IMR-90 (cell line): ENCODE measurements at regions not wholly inside any gene's neighbourhood (a gene's known extent, or its start where the extent isn't known, plus 50 kb on each side); places are given as distances from the start of the nearest gene placed in this dataset.

Experiments
- ATAC-seq: fragments of 200-7000 bp; cut with Tn5 transposase; 2 replicates; pipeline ENCODE4 v1.9.1; 2020; ENCODE audit warnings: low read depth, mild to moderate bottlenecking, moderate library complexity
- BruUV-seq: library from RNA; stranded (reverse); fragments of 400-500 nt; replicated peaks from 2 replicates; lab custom pipeline; 2021; lab: Mats Ljungman, UMichigan
- CTCF ChIA-PET: fragments of 300-600 bp; formaldehyde crosslinking; extraction: SDS; loops from one replicate; lab custom pipeline; 2021; ENCODE audit warnings: antibody characterized with exemption; lab: Yijun Ruan, JAX
- POLR2A ChIA-PET: fragments of 300-600 bp; sonication (Branson Sonifier 250); formaldehyde crosslinking; loops from one replicate; lab custom pipeline; 2022; ENCODE audit warnings: antibody characterized with exemption; ENCODE audit not compliant: unreplicated experiment; lab: Charles Lee
- DNase-seq: peaks from one replicate; pipeline ENCODE4 v3.0.0; 2013
- H2AFZ ChIP-seq: replicated peaks from 2 replicates; pipeline ENCODE3; 2013; ENCODE audit warnings: low read length, mild to moderate bottlenecking; ENCODE audit not compliant: poor library complexity
- H2AK5ac ChIP-seq: 2 replicates; pipeline ENCODE4 v1.6.1; 2013; ENCODE audit warnings: low read depth, low read length, inconsistent platforms
- H2AK9ac ChIP-seq: replicated peaks from 2 replicates; pipeline ENCODE3; 2013; ENCODE audit warnings: mild to moderate bottlenecking, low read depth, low read length, moderate library complexity; ENCODE audit not compliant: poor library complexity
- H2BK120ac ChIP-seq: 2 replicates; pipeline ENCODE4 v1.6.1; 2013; ENCODE audit warnings: low read depth, low read length, inconsistent platforms
- H2BK15ac ChIP-seq: 3 replicates; pipeline ENCODE4 v1.6.1; 2013; ENCODE audit warnings: low read depth, low read length, inconsistent platforms
- H2BK20ac ChIP-seq: 2 replicates; pipeline ENCODE4 v1.6.1; 2013; ENCODE audit warnings: low read depth, mild to moderate bottlenecking, inconsistent platforms, low read length, moderate library complexity
- H2BK5ac ChIP-seq: 2 replicates; pipeline ENCODE4 v1.6.1; 2013; ENCODE audit warnings: mild to moderate bottlenecking, low read depth, low read length, inconsistent platforms; ENCODE audit not compliant: poor library complexity, severe bottlenecking
- H3K14ac ChIP-seq: replicated peaks from 2 replicates; pipeline ENCODE4 v1.6.1; 2013; ENCODE audit warnings: low read depth, low read length, inconsistent platforms
- H3K18ac ChIP-seq: 2 replicates; pipeline ENCODE4 v1.6.1; 2013; ENCODE audit warnings: low read depth, low read length, control low read depth
- H3K23ac ChIP-seq: 2 replicates; pipeline ENCODE4 v1.6.1; 2013; ENCODE audit warnings: low read depth, low read length, inconsistent platforms
- H3K27ac ChIP-seq: 2 replicates; pipeline ENCODE4 v1.5.1; 2013; ENCODE audit warnings: mild to moderate bottlenecking, control low read depth, low read length; ENCODE audit not compliant: insufficient read depth
- H3K27me3 ChIP-seq: 2 replicates; pipeline ENCODE4 v1.6.1; 2013; ENCODE audit warnings: low read length; ENCODE audit not compliant: control insufficient read depth, insufficient read depth
- H3K36me3 ChIP-seq: 2 replicates; pipeline ENCODE4 v1.6.1; 2013; ENCODE audit warnings: low read length, mixed read lengths; ENCODE audit not compliant: control insufficient read depth, insufficient read depth
- H3K4ac ChIP-seq: 2 replicates; pipeline ENCODE4 v1.6.1; 2013; ENCODE audit warnings: low read depth, low read length, inconsistent platforms
- H3K4me1 ChIP-seq: 2 replicates; pipeline ENCODE4 v1.6.1; 2013; ENCODE audit warnings: low read length, mixed read lengths; ENCODE audit not compliant: control insufficient read depth, insufficient read depth
- H3K4me2 ChIP-seq: 2 replicates; pipeline ENCODE4 v1.6.1; 2013; ENCODE audit warnings: low read depth, mild to moderate bottlenecking, control low read depth, low read length, moderate library complexity
- H3K4me3 ChIP-seq: 2 replicates; pipeline ENCODE4 v1.5.1; 2013; ENCODE audit warnings: low read depth, mild to moderate bottlenecking, control low read depth, low read length, moderate library complexity; ENCODE audit not compliant: insufficient read depth
- H3K56ac ChIP-seq: 2 replicates; pipeline ENCODE4 v1.6.1; 2013; ENCODE audit warnings: low read length, inconsistent platforms; ENCODE audit not compliant: insufficient read depth; ENCODE audit errors: extremely low read depth
- H3K79me1 ChIP-seq, 2 experiments: 2 replicates each; pipeline ENCODE4 v1.6.1; 2013; ENCODE audit warnings: low read length in 2 of 2, inconsistent platforms in 1 of 2, low read depth in 1 of 2
- H3K9ac ChIP-seq: 2 replicates; pipeline ENCODE4 v1.6.1; 2013; ENCODE audit warnings: low read depth, low read length, control low read depth
- H3K9me1 ChIP-seq: 2 replicates; pipeline ENCODE4 v1.6.1; 2013; ENCODE audit warnings: low read length, inconsistent platforms; ENCODE audit not compliant: insufficient read depth
- H3K9me3 ChIP-seq: 2 replicates; pipeline ENCODE4 v1.6.1; 2013; ENCODE audit warnings: low read length; ENCODE audit not compliant: control insufficient read depth, insufficient read depth
- H4K20me1 ChIP-seq: 2 replicates; pipeline ENCODE4 v1.6.1; 2013; ENCODE audit warnings: low read length, inconsistent platforms; ENCODE audit not compliant: insufficient read depth
- H4K5ac ChIP-seq: 2 replicates; pipeline ENCODE4 v1.6.1; 2013; ENCODE audit warnings: mild to moderate bottlenecking, low read depth, low read length, control low read depth
- H4K8ac ChIP-seq, 2 experiments: 2 replicates each; pipeline ENCODE4 v1.6.1; 2013; ENCODE audit warnings: low read depth in 2 of 2, low read length in 2 of 2, control low read depth in 1 of 2, inconsistent platforms in 1 of 2
- H4K91ac ChIP-seq: 2 replicates; pipeline ENCODE4 v1.6.1; 2013; ENCODE audit warnings: low read depth, low read length, inconsistent platforms; ENCODE audit not compliant: insufficient read depth
- BHLHE40 ChIP-seq: fragments of 150-350 bp; IDR thresholded peaks from 2 replicates; pipeline ENCODE4 v1.6.1; 2016; ENCODE audit warnings: mild to moderate bottlenecking, low read depth, low read length
- CEBPB ChIP-seq: IDR thresholded peaks from 2 replicates; pipeline ENCODE4 v1.6.1; 2012; ENCODE audit warnings: low read depth, low read length, improper control_type of control experiment
- MAFK ChIP-seq: IDR thresholded peaks from 2 replicates; pipeline ENCODE4 v1.6.1; 2012; ENCODE audit warnings: low read depth, low read length, improper control_type of control experiment
- MAZ ChIP-seq: IDR thresholded peaks from 2 replicates; pipeline ENCODE4 v1.6.1; 2012; ENCODE audit warnings: low read depth, mild to moderate bottlenecking, low read length, improper control_type of control experiment, moderate library complexity, borderline replicate concordance
- MXI1 ChIP-seq: IDR thresholded peaks from 2 replicates; pipeline ENCODE4 v1.6.1; 2012; ENCODE audit warnings: low read depth, mild to moderate bottlenecking, low read length, moderate library complexity, borderline replicate concordance
- POLR2A ChIP-seq: IDR thresholded peaks from 2 replicates; pipeline ENCODE4 v1.6.1; 2012; ENCODE audit warnings: mild to moderate bottlenecking, low read depth, low read length
- RCOR1 ChIP-seq: IDR thresholded peaks from 2 replicates; pipeline ENCODE4 v1.6.1; 2012; ENCODE audit warnings: mild to moderate bottlenecking, low read length, improper control_type of control experiment; ENCODE audit not compliant: insufficient replicate concordance
- RFX5 ChIP-seq: IDR thresholded peaks from 2 replicates; pipeline ENCODE4 v1.8.0; 2012; ENCODE audit warnings: low read depth, mild to moderate bottlenecking, low read length, moderate library complexity
- SMC3 ChIP-seq: fragments of 150-350 bp; IDR thresholded peaks from 2 replicates; pipeline ENCODE4 v1.6.1; 2016; ENCODE audit warnings: low read depth, mild to moderate bottlenecking, antibody characterized with exemption, low read length, moderate library complexity
- WGBS, 2 experiments: methylation state at CpG; one replicate each; pipeline versions ENCODE4 v1.1.5 to v1.1.7; 2013; ENCODE audit warnings: missing lambda C conversion rate in 2 of 2; ENCODE audit not compliant: insufficient read length in 1 of 2; ENCODE audit errors: extremely low coverage in 2 of 2; 5-methylcytosine and 5-hydroxymethylcytosine counted together
- dilution Hi-C: fragments of 300-500 bp; cut with HindIII; formaldehyde crosslinking; loops from one replicate; pipeline ENCODE4 v1.14.3; 2018; ENCODE audit warnings: low sequenced_read_pairs; ENCODE audit not compliant: unreplicated experiment
- in situ Hi-C: fragments of 300-500 bp; cut with MboI; formaldehyde crosslinking; loops from 3 replicates; pipeline ENCODE4 v1.14.3; 2019; ENCODE audit warnings: low sequenced_read_pairs, inconsistent platforms, mixed read lengths
- intact Hi-C: fragments of 100-400 bp; cut with micrococcal nuclease; formaldehyde crosslinking; loops from 2 replicates; pipeline ENCODE4 v1.10.0; 2022
- TF ChIP-seq, protein P1 (sequence below): fragments of 150-350 bp; IDR thresholded peaks from 2 replicates; pipeline ENCODE4 v1.6.1; 2016; ENCODE audit warnings: low read depth, mild to moderate bottlenecking, low read length, moderate library complexity, borderline replicate concordance
- TF ChIP-seq, protein P2 (sequence below): fragments of 150-350 bp; IDR thresholded peaks from 2 replicates; pipeline ENCODE4 v1.6.1; 2017; ENCODE audit warnings: mild to moderate bottlenecking, antibody characterized with exemption, low read length, low read depth
- TF ChIP-seq, protein P3 (sequence below): conservative IDR thresholded peaks from 2 replicates; pipeline ENCODE4 v1.5.1; 2012; ENCODE audit warnings: mild to moderate bottlenecking, low read depth, low read length, improper control_type of control experiment

DNA sequence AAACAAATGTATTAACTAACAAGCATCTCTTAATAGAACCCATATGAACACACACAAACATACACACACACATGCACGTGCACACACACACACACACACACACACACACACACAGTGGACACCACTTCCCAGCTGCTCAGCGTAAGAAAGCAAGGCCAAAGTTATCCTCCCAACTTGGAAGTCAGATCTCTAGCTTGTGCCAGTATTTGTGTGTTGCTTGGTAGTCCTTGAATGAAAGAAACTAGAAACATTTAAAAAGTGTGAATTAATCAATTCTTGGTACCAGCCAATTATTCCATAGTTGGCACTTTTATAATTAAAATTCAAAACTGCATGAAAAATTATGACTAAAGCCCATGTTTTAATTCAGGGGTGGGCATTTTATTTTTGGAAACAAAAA is 178.1 kb downstream of the TMEM161B start:
- Histone ChIP-seq H2AK5ac (no peak overlapping the region), H3K27ac (no peak overlapping the region), H3K9me3 (no peaks in the 10 kb centered on the region), H2BK120ac (no peak overlapping the region), H3K4me3 (no peak overlapping the region), H2BK5ac (no peak overlapping the region), H3K36me3 (no peaks in the 10 kb centered on the region), H3K79me1 (no peaks in the 10 kb centered on the region), H3K27me3 (no peaks in the 10 kb centered on the region), H3K14ac (no peak overlapping the region), H3K4ac (no peak overlapping the region), H3K4me1 (no peaks in the 10 kb centered on the region), H3K18ac (no peak overlapping the region), H4K91ac (no peak overlapping the region), H4K20me1 (no peaks in the 10 kb centered on the region), H3K4me2 (no peak overlapping the region), H4K5ac (no peak overlapping the region), H2AK9ac (no peak overlapping the region), H3K9me1 (no peaks in the 10 kb centered on the region), H2AFZ (no peak overlapping the region), H2BK15ac (no peak overlapping the region), H3K9ac (no peak overlapping the region), H2BK20ac (no peak overlapping the region), H3K56ac (no peak overlapping the region), H4K8ac (no peak overlapping the region), H3K23ac (no peak overlapping the region)
- in situ Hi-C loops, result no loop called here
- intact Hi-C loops, result no loop called here
- no TSS peak for BruUV-seq
- no peak for TF ChIP-seq RFX5
- TF ChIP-seq CEBPB, result no peak
- no peak for TF ChIP-seq MXI1
- TF ChIP-seq, protein P1, sequence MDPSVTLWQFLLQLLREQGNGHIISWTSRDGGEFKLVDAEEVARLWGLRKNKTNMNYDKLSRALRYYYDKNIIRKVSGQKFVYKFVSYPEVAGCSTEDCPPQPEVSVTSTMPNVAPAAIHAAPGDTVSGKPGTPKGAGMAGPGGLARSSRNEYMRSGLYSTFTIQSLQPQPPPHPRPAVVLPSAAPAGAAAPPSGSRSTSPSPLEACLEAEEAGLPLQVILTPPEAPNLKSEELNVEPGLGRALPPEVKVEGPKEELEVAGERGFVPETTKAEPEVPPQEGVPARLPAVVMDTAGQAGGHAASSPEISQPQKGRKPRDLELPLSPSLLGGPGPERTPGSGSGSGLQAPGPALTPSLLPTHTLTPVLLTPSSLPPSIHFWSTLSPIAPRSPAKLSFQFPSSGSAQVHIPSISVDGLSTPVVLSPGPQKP, result no peak
- no peak for TF ChIP-seq POLR2A
- TF ChIP-seq RCOR1, result no peak
- TF ChIP-seq, protein P2, sequence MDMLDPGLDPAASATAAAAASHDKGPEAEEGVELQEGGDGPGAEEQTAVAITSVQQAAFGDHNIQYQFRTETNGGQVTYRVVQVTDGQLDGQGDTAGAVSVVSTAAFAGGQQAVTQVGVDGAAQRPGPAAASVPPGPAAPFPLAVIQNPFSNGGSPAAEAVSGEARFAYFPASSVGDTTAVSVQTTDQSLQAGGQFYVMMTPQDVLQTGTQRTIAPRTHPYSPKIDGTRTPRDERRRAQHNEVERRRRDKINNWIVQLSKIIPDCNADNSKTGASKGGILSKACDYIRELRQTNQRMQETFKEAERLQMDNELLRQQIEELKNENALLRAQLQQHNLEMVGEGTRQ, result no peak
- TF ChIP-seq MAFK, result no peak
- no peak for TF ChIP-seq MAZ
- no peak for TF ChIP-seq BHLHE40
- TF ChIP-seq SMC3, result no peak
- TF ChIP-seq, protein P3, sequence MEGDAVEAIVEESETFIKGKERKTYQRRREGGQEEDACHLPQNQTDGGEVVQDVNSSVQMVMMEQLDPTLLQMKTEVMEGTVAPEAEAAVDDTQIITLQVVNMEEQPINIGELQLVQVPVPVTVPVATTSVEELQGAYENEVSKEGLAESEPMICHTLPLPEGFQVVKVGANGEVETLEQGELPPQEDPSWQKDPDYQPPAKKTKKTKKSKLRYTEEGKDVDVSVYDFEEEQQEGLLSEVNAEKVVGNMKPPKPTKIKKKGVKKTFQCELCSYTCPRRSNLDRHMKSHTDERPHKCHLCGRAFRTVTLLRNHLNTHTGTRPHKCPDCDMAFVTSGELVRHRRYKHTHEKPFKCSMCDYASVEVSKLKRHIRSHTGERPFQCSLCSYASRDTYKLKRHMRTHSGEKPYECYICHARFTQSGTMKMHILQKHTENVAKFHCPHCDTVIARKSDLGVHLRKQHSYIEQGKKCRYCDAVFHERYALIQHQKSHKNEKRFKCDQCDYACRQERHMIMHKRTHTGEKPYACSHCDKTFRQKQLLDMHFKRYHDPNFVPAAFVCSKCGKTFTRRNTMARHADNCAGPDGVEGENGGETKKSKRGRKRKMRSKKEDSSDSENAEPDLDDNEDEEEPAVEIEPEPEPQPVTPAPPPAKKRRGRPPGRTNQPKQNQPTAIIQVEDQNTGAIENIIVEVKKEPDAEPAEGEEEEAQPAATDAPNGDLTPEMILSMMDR, result no peak
- dilution Hi-C loops, result no loop called here
- no peak for ATAC-seq
- POLR2A ChIA-PET, result no interaction called here
- no CpG with 5 or more reads among the region's 2 CpGs for WGBS, 2 experiments
- CTCF ChIA-PET, result no interaction called here
- DNase-seq, result no peak
